HepG2 (cell line): ENCODE measurements at regions not wholly inside any gene's neighbourhood (a gene's known extent, or its start where the extent isn't known, plus 50 kb on each side); places are given as distances from the start of the nearest gene placed in this dataset.

Source experiments
- ATAC-seq: fragments of 200-7000 bp; cut with Tn5 transposase; 3 replicates; pipeline ENCODE4 v1.9.1; 2020; ENCODE audit warnings: mild to moderate bottlenecking, moderate library complexity
- BruUV-seq: library from RNA; stranded (reverse); fragments of 400-500 nt; replicated peaks from 2 replicates; lab custom pipeline; 2021; lab: Mats Ljungman, UMichigan
- CTCF ChIA-PET: fragments of 300-600 bp; formaldehyde crosslinking; extraction: SDS; loops from one replicate; lab custom pipeline; 2021; ENCODE audit warnings: low total read pairs, inconsistent platforms, low intra/inter-chr PET ratio; lab: Yijun Ruan, JAX
- POLR2A ChIA-PET: fragments of 350-600 bp; sonication (Branson Sonifier 250); formaldehyde crosslinking; loops from one replicate; lab custom pipeline; 2020; ENCODE audit warnings: antibody characterized with exemption, inconsistent platforms; lab: Yijun Ruan, JAX
- DNase-seq: peaks from one replicate; pipeline ENCODE4 v3.0.0-alpha.2; 2015; ENCODE audit warnings: low spot score
- FAIRE-seq: peaks from 3 replicates; lab custom pipeline; 2011; peaks lifted over from hg19 to GRCh38; lab: Jason Lieb, UNC
- H2AFZ ChIP-seq: one replicate; pipeline ENCODE4 v1.6.1; 2011; ENCODE audit warnings: low read length, inconsistent platforms
- H3K27ac ChIP-seq: fragments of 300-600 bp; 3 replicates; pipeline ENCODE4 v1.8.0; 2011; ENCODE audit warnings: mixed run types, mild to moderate bottlenecking, mixed read lengths, low read length, inconsistent platforms; ENCODE audit not compliant: insufficient read depth; ENCODE audit errors: extremely low read length
- H3K27me3 ChIP-seq, 2 experiments: fragments of 200-600 bp in 1 of 2; 2 replicates in 1 of 2; 3 replicates in 1 of 2; pipeline versions ENCODE4 v1.6.0 to v1.8.0; 2011; ENCODE audit warnings: low read length in 2 of 2, mild to moderate bottlenecking in 2 of 2, moderate library complexity in 2 of 2, inconsistent platforms in 1 of 2; ENCODE audit not compliant: insufficient read depth in 2 of 2, control insufficient read depth in 1 of 2
- H3K36me3 ChIP-seq, 2 experiments: fragments of 200-600 bp in 1 of 2; replicated peaks in 1 of 2; 2 replicates in 1 of 2; 3 replicates in 1 of 2; pipeline versions ENCODE4 v1.5.1 to v1.8.0; 2011; ENCODE audit warnings: low read length in 2 of 2, inconsistent platforms in 1 of 2; ENCODE audit not compliant: insufficient read depth in 2 of 2, control insufficient read depth in 1 of 2
- H3K4me1 ChIP-seq: 2 replicates; pipeline ENCODE4 v1.5.1; 2012; ENCODE audit warnings: low read length, inconsistent platforms; ENCODE audit not compliant: insufficient read depth
- H3K4me2 ChIP-seq: 2 replicates; pipeline ENCODE4 v1.6.0; 2011; ENCODE audit warnings: low read depth, low read length, inconsistent platforms
- H3K4me3 ChIP-seq, 3 experiments: fragments of 200-600 bp in 1 of 3; sonication (generic), shearing (Covaris generic) in 1 of 3; replicated peaks in 1 of 3; 2 replicates each; pipeline ENCODE4 v1.5.1; 2011 to 2016; ENCODE audit warnings: low read length in 3 of 3, inconsistent platforms in 2 of 3, low read depth in 2 of 3, mild to moderate bottlenecking in 2 of 3, control low read depth in 1 of 3, mixed read lengths in 1 of 3; ENCODE audit not compliant: insufficient read depth in 1 of 3
- H3K79me2 ChIP-seq: one replicate; pipeline ENCODE4 v1.6.1; 2011; ENCODE audit warnings: low read length, inconsistent platforms; ENCODE audit not compliant: insufficient read depth
- H3K9ac ChIP-seq: 2 replicates; pipeline ENCODE4 v1.6.0; 2011; ENCODE audit warnings: mild to moderate bottlenecking, low read depth, low read length, inconsistent platforms; ENCODE audit not compliant: insufficient read depth
- H3K9me3 ChIP-seq: 2 replicates; pipeline ENCODE4 v1.5.1; 2012; ENCODE audit warnings: mild to moderate bottlenecking, low read length
- H4K20me1 ChIP-seq: 2 replicates; pipeline ENCODE4 v1.6.0; 2011; ENCODE audit warnings: inconsistent platforms, mild to moderate bottlenecking, low read length, moderate library complexity; ENCODE audit not compliant: insufficient read depth
- BORCS8-MEF2B ChIP-seq: sonication (generic); formaldehyde crosslinking; IDR thresholded peaks from 2 replicates; pipeline ENCODE4 v1.8.0; 2022; ENCODE audit warnings: mild to moderate bottlenecking, missing genetic modification reagents
- FLYWCH1 ChIP-seq: sonication (generic); formaldehyde crosslinking; IDR thresholded peaks from 2 replicates; pipeline ENCODE4 v1.8.1; 2023; ENCODE audit warnings: mild to moderate bottlenecking, missing genetic modification reagents
- GLMP ChIP-seq: sonication (generic); formaldehyde crosslinking; IDR thresholded peaks from 2 replicates; pipeline ENCODE4 v1.9.0; 2021; ENCODE audit warnings: missing genetic modification reagents, mild to moderate bottlenecking, borderline replicate concordance
- HINFP ChIP-seq: sonication (generic); formaldehyde crosslinking; IDR thresholded peaks from 2 replicates; pipeline ENCODE4 v1.4.0; 2020; ENCODE audit warnings: low read depth, mild to moderate bottlenecking, missing genetic modification reagents
- HOXA9 ChIP-seq: sonication (generic); formaldehyde crosslinking; IDR thresholded peaks from 2 replicates; pipeline ENCODE4 v1.8.1; 2022; ENCODE audit warnings: missing genetic modification reagents, mild to moderate bottlenecking, moderate library complexity, borderline replicate concordance
- KLF9 ChIP-seq: IDR thresholded peaks from 2 replicates; pipeline ENCODE4 v1.6.1; 2016; ENCODE audit warnings: low read depth
- MXI1 ChIP-seq: IDR thresholded peaks from 3 replicates; pipeline ENCODE4 v1.6.1; 2012; ENCODE audit warnings: low read depth, low read length, inconsistent platforms, borderline replicate concordance
- NFYB ChIP-seq: sonication (generic); formaldehyde crosslinking; IDR thresholded peaks from 2 replicates; pipeline ENCODE4 v1.4.0; 2020; ENCODE audit warnings: missing genetic modification reagents
- RARG ChIP-seq: sonication (generic); formaldehyde crosslinking; IDR thresholded peaks from 2 replicates; pipeline ENCODE4 v1.4.0; 2020; ENCODE audit warnings: low read depth, mild to moderate bottlenecking, missing genetic modification reagents
- ZGPAT ChIP-seq: IDR thresholded peaks from 2 replicates; pipeline ENCODE4 v1.6.1; 2016; ENCODE audit warnings: mild to moderate bottlenecking
- ZNF143 ChIP-seq: sonication (generic); formaldehyde crosslinking; IDR thresholded peaks from 2 replicates; pipeline ENCODE4 v1.4.0; 2020; ENCODE audit warnings: missing genetic modification reagents
- ZNF24 ChIP-seq: fragments of 450-650 bp; IDR thresholded peaks from 2 replicates; pipeline ENCODE4 v1.6.1; 2017; ENCODE audit warnings: antibody characterized with exemption, mild to moderate bottlenecking
- ZNF34 ChIP-seq: sonication (generic); formaldehyde crosslinking; IDR thresholded peaks from 2 replicates; pipeline ENCODE4 v1.4.0; 2020; ENCODE audit warnings: mild to moderate bottlenecking, missing genetic modification reagents, borderline replicate concordance
- ZNF605 ChIP-seq: sonication (generic); formaldehyde crosslinking; IDR thresholded peaks from 2 replicates; pipeline ENCODE4 v1.8.0; 2022; ENCODE audit warnings: mild to moderate bottlenecking, missing genetic modification reagents
- ZNF776 ChIP-seq: sonication (generic); formaldehyde crosslinking; IDR thresholded peaks from 2 replicates; pipeline ENCODE4 v1.4.0; 2020; ENCODE audit warnings: mild to moderate bottlenecking, missing genetic modification reagents
- WGBS: methylation state at CpG from one replicate; pipeline ENCODE4 v1.1.6; 2017; ENCODE audit warnings: low lambda C conversion rate; 5-methylcytosine and 5-hydroxymethylcytosine counted together
- in situ Hi-C: cut with HindIII; loops from 2 replicates; pipeline ENCODE4 v1.10.0; 2017; ENCODE audit warnings: low pct_unique_long_range_greater_than_20kb; ENCODE audit not compliant: extremely low pct_ligation_motif_present
- intact Hi-C: fragments of 100-400 bp; cut with micrococcal nuclease; formaldehyde crosslinking; loops from one replicate; pipeline ENCODE4 v1.10.0; 2022; ENCODE audit not compliant: unreplicated experiment
- TF ChIP-seq, protein P1 (sequence below): sonication (generic); formaldehyde crosslinking; IDR thresholded peaks from 2 replicates; pipeline ENCODE4 v1.5.1; 2020; ENCODE audit warnings: missing genetic modification reagents, mild to moderate bottlenecking, borderline replicate concordance
- TF ChIP-seq, protein P2 (sequence below): sonication (generic); formaldehyde crosslinking; IDR thresholded peaks from 2 replicates; pipeline ENCODE4 v1.8.1; 2023; ENCODE audit warnings: mild to moderate bottlenecking, missing genetic modification reagents

DNA sequence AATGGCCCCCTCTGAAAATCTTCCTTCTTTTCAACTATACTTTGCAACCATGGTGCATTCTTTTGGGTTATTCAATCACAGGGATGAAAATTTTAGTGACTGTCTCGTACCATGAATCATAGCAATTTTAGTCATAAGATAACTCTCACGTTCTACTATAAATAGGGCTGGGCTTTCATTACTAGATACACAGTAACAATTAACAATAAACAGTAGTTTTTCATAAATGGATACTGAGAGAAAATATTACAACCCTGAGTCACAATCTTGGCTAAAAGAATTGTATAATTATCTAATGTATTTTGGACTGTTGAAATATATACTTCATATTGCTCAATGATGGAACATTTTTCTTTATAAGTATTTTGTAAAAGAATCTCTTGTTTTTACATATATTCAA is 96.1 kb downstream of the TEX35 start:
- ATAC-seq = no peak
- no peak for TF ChIP-seq ZNF34
- TF ChIP-seq BORCS8-MEF2B = no peak
- TF ChIP-seq MXI1 = no peak
- TF ChIP-seq RARG (CRISPR knock-in tag) = no peak
- TF ChIP-seq KLF9 (CRISPR knock-in tag) = no peak
- TF ChIP-seq HINFP = no peak
- TF ChIP-seq ZGPAT (CRISPR knock-in tag) = no peak
- TF ChIP-seq, protein P1, sequence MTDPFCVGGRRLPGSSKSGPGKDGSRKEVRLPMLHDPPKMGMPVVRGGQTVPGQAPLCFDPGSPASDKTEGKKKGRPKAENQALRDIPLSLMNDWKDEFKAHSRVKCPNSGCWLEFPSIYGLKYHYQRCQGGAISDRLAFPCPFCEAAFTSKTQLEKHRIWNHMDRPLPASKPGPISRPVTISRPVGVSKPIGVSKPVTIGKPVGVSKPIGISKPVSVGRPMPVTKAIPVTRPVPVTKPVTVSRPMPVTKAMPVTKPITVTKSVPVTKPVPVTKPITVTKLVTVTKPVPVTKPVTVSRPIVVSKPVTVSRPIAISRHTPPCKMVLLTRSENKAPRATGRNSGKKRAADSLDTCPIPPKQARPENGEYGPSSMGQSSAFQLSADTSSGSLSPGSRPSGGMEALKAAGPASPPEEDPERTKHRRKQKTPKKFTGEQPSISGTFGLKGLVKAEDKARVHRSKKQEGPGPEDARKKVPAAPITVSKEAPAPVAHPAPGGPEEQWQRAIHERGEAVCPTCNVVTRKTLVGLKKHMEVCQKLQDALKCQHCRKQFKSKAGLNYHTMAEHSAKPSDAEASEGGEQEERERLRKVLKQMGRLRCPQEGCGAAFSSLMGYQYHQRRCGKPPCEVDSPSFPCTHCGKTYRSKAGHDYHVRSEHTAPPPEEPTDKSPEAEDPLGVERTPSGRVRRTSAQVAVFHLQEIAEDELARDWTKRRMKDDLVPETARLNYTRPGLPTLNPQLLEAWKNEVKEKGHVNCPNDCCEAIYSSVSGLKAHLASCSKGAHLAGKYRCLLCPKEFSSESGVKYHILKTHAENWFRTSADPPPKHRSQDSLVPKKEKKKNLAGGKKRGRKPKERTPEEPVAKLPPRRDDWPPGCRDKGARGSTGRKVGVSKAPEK (CRISPR knock-in tag) = no peak
- TF ChIP-seq GLMP (CRISPR knock-in tag) = no peak
- TF ChIP-seq ZNF143 (CRISPR knock-in tag) = no peak
- TF ChIP-seq, protein P2, sequence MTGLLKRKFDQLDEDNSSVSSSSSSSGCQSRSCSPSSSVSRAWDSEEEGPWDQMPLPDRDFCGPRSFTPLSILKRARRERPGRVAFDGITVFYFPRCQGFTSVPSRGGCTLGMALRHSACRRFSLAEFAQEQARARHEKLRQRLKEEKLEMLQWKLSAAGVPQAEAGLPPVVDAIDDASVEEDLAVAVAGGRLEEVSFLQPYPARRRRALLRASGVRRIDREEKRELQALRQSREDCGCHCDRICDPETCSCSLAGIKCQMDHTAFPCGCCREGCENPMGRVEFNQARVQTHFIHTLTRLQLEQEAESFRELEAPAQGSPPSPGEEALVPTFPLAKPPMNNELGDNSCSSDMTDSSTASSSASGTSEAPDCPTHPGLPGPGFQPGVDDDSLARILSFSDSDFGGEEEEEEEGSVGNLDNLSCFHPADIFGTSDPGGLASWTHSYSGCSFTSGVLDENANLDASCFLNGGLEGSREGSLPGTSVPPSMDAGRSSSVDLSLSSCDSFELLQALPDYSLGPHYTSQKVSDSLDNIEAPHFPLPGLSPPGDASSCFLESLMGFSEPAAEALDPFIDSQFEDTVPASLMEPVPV (CRISPR knock-in tag) = no peak
- TF ChIP-seq ZNF776 (CRISPR knock-in tag) = no peak
- no peak for TF ChIP-seq NFYB
- TF ChIP-seq ZNF24 = no peak
- no peak for TF ChIP-seq HOXA9
- no peak for TF ChIP-seq FLYWCH1 (CRISPR knock-in tag)
- TF ChIP-seq ZNF605 = no peak

More for the DNA sequence above, 96.1 kb downstream of the TEX35 start:
- H3K36me3 ChIP-seq = no peaks in the 10 kb centered on the region
- intact Hi-C loops = no loop called here
- CTCF ChIA-PET = no interaction called here
- BruUV-seq = no TSS peak
- no peaks in the 10 kb centered on the region for H3K9me3 ChIP-seq
- 40% methylated on average over 2 of the region's 2 CpGs for WGBS
- H3K4me3 ChIP-seq = no peak overlapping the region
- no peaks in the 10 kb centered on the region for H4K20me1 ChIP-seq
- no peak overlapping the region for H2AFZ ChIP-seq
- no peak overlapping the region for H3K4me2 ChIP-seq
- H3K4me1 ChIP-seq = no peaks in the 10 kb centered on the region; the same call in 1 of the 2 replicates
- no peaks in the 10 kb centered on the region for H3K27me3 ChIP-seq
- DNase-seq (no peak), FAIRE-seq (no peak)
- POLR2A ChIA-PET = no interaction called here
- in situ Hi-C loops = no loop called here
- H3K79me2 ChIP-seq = no peaks in the 10 kb centered on the region
- no peak overlapping the region for H3K9ac ChIP-seq
- H3K27ac ChIP-seq = no peak overlapping the region
